WERI-Rb-1 (cell line): ENCODE measurements at regions not wholly inside any gene's neighbourhood (a gene's known extent, or its start where the extent isn't known, plus 50 kb on each side); places are given as distances from the start of the nearest gene placed in this dataset.

Source experiments
- DNase-seq: peaks from one replicate; pipeline ENCODE4 v3.0.0-alpha.2; 2020
- H3K27ac ChIP-seq: fragments of 250-450 bp; sonication (Bioruptor Pico); 2 replicates; pipeline ENCODE4 v1.5.1; 2020; ENCODE audit warnings: mild to moderate bottlenecking, moderate library complexity
- H3K27me3 ChIP-seq: fragments of 250-450 bp; sonication (Bioruptor Pico); 2 replicates; pipeline ENCODE4 v1.5.1; 2021; ENCODE audit warnings: mild to moderate bottlenecking, low read depth, moderate library complexity; ENCODE audit not compliant: insufficient read depth, severe bottlenecking
- H3K36me3 ChIP-seq: fragments of 250-450 bp; sonication (Bioruptor Pico); 2 replicates; pipeline ENCODE4 v1.5.1; 2020; ENCODE audit warnings: mild to moderate bottlenecking, moderate library complexity
- H3K4me3 ChIP-seq: 2 replicates; pipeline ENCODE4 v1.5.1; 2011; ENCODE audit warnings: low read depth, mild to moderate bottlenecking, control low read depth, low read length
- H3K9me3 ChIP-seq: fragments of 250-450 bp; sonication (Bioruptor Pico); 2 replicates; pipeline ENCODE4 v1.5.1; 2021; ENCODE audit warnings: mild to moderate bottlenecking, moderate library complexity; ENCODE audit not compliant: severe bottlenecking
- TF ChIP-seq, protein P1 (sequence below): IDR thresholded peaks from 2 replicates; pipeline ENCODE4 v1.5.1; 2011; ENCODE audit warnings: low read depth, mild to moderate bottlenecking, control low read depth, inconsistent platforms, low read length

DNA sequence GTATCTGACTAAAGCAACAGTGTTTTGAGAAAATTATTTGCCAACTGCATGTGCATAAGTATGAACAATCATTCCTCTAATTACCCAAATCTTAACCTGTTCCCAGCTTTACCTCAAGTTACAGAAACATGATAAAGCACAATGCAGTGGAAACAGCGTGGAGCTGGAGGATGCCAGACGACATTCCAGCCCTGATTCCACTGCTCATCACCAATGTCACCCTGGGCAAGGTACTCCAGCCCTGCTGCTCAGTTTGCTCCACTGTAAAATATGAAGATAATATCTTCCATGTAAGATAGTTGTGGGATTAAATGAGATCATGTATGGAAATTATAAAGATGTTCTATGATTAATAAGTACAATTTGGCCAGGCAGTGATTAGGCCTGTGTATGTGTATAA is 50.4 kb upstream of the ODAD2 start:
- Histone ChIP-seq H3K4me3 (no peak overlapping the region), H3K27me3 (no peaks in the 10 kb centered on the region), H3K9me3 (no peaks in the 10 kb centered on the region), H3K36me3 (no peaks in the 10 kb centered on the region), H3K27ac (no peak overlapping the region)
- DNase-seq, result no peak
- TF ChIP-seq, protein P1, sequence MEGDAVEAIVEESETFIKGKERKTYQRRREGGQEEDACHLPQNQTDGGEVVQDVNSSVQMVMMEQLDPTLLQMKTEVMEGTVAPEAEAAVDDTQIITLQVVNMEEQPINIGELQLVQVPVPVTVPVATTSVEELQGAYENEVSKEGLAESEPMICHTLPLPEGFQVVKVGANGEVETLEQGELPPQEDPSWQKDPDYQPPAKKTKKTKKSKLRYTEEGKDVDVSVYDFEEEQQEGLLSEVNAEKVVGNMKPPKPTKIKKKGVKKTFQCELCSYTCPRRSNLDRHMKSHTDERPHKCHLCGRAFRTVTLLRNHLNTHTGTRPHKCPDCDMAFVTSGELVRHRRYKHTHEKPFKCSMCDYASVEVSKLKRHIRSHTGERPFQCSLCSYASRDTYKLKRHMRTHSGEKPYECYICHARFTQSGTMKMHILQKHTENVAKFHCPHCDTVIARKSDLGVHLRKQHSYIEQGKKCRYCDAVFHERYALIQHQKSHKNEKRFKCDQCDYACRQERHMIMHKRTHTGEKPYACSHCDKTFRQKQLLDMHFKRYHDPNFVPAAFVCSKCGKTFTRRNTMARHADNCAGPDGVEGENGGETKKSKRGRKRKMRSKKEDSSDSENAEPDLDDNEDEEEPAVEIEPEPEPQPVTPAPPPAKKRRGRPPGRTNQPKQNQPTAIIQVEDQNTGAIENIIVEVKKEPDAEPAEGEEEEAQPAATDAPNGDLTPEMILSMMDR, result no peak
